ENCODE measurements at regions not wholly inside any gene's neighbourhood (a gene's known extent, or its start where the extent isn't known, plus 50 kb on each side); places are given as distances from the start of the nearest gene placed in this dataset.
"Not testable (repeated sequence)": the region's sequence is repeated elsewhere in the genome, so short reads cannot be mapped to it uniquely, and the experiment has no call there.

DNA sequence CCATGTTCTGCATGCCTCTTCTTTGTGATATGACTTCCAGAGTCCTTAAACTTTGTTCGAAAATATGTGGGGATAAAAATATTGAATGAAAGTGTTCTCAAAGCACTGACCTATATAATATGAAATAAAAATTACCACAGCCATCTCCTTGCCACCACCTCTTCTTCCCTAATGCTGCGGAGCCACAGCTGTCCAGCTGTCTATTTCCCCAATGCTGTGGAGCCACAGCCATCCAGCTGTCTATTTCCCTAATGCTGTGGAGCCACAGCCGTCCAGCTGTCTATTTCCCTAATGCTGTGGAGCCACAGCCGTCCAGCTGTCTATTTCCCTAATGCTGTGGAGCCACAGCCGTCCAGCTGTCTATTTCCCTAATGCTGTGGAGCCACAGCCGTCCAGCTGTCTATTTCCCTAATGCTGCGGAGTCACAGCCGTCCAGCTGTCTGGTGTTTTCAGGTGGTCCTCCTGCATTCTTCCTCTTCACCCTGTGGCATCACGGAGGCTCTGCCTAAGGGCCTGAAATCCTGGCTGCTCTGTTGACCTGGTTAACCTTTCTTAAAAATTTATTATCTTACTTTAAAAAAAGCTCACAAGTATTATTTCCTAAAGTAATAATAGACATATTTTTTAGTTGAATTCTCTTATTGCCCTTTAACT lies 266.1 kb upstream of the MEX3C start:
- no peak for DNase-seq

DNA sequence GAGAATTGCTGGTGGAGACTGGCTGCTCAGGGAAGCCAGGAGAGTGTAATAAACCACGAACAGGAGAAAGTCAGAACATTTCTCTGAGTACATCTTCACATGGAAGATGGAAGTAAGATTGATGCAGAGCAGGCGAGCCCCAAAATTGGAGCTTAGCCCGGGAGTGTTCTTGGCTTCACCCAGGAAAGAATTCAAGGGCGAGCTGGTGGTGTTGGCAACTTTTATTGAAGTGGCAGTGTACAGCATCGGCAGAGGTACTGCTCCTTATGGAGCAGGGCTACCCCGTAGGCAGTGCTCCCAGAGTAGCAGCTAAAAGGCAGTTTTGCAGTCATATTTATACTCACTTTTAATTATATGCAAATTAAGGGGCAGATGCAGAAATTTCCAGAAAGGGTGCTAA lies 281.4 kb upstream of the MEX3C start:
- no peak for DNase-seq

DNA sequence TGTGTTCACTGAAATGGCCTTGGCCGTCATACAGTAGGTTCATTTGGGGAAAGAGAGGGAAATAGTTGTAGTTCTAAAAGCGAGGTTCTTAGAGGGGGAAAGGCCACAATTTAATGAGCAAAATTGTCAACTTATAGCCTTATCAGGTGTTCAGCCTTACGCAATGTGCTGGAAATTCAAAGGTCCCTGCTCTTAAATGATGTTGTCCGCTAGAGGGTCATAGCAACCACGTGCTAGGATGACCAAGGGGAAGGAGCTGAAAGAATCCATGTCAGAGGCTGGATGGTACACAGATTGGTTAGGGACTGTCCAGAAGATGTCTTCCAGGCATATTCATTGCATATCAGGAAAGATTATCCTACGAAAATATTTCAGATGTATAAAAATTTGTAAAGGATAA lies 282.3 kb upstream of the MEX3C start:
- no peak for DNase-seq

DNA sequence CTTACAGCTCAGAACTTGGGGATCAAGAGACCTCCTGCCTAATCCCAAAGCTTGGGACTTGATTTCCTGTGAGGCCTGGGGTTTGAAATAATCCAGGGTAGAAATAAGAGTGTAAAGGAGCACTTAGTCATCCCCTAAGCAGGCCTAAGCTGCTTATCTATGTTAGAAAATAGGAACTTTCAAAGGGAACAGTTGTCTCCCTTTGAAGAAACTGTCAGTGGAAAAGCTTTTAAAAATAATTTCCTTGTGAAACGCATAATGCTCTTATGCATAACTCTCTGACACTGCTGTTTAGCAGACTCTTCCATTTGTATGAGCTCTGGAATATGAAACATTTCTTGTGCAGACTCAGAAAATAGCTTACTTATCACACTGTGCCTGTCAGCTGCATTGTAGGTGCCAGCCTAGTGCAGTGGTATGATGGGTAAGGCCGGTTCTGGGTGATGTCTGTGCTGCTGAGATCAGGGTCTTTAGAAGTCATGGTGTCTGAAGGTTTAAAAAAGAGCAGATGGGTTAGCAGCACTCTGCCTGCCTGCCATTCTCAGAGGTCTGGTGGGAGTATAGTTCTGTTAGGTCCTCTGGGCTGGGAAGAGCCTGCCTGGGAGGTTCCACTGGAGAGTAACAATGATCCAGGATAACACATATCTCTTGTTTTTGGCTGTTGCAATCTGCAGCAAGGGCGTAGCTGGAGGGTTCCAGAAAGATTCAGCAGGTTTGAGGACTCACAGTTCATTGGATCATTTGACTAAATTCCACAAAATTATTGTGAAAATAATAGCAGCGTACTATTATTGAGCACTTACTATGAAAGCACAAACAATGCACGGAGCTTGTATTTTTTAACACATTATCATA lies 283.2 kb upstream of the MEX3C start:
- DNase-seq, result no peak

DNA sequence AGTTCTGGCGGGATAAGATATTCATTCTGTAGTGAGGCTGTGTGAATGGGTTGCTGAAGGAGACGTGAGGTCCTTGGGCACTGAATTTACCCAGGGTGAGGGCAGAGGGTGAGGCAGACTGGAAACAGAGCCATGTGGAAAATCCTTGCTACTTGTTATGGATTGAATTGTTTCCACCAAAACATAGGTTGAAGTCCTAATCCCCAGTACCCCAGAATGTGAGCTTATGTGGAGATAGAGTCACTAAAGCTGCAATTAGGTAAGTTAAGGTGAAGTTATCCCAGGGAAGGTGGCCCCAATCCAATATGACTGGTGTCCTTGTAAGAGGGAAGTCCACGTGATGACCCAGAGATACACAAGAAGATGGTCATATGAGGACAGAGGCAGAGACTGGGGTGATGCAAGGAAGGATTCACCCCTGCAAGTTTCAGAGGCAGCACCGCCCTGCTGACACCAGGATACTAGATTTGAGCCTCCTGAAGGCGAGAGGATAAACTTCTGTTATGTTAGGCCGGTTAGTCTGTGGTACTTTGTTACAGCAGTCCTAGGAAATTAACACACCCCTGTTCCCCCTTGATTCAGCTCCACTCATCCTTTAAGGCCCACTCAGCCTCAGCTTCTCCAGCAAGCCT lies 289.4 kb upstream of the MEX3C start:
- no peak for DNase-seq

DNA sequence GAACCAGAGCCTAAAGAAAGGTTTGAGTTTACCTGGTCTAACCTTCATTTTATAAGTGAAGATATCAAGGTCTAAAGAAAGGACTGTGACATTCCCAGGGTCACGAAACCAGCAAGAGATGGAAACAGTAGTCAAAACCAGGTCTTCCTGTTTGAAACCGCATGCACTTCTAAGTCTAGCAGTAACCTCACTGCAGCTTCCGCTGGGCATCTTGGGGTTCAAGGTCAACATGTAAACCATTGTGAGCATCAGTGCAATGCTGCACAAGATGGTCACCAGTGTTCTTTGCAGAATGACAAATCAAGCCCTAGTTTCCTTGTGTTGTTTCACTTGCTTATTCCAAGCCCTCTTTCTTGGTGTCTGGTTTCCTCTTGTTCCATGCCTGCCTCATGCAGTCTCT lies 292.9 kb upstream of the MEX3C start:
- no peak for DNase-seq

DNA sequence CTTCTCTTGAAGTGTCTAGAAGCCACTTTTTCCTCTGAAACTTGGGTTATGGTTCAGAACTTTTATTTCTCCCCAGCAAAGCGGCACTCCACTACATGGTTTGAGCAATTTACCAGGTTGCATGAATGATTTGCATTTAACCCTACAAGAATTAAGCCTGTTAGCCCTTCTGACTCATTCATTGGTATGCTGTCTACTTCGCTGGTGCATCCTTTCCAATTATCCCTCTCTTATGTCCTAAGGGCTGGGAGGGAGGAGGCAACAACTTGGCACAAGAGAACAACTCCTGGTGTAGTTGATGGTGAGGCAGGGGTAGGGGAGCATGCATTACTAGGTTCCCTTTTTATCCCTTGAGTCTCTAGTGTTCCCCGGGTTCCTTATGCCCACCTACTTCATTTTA lies 293.4 kb upstream of the MEX3C start:
- DNase-seq, result no peak

DNA sequence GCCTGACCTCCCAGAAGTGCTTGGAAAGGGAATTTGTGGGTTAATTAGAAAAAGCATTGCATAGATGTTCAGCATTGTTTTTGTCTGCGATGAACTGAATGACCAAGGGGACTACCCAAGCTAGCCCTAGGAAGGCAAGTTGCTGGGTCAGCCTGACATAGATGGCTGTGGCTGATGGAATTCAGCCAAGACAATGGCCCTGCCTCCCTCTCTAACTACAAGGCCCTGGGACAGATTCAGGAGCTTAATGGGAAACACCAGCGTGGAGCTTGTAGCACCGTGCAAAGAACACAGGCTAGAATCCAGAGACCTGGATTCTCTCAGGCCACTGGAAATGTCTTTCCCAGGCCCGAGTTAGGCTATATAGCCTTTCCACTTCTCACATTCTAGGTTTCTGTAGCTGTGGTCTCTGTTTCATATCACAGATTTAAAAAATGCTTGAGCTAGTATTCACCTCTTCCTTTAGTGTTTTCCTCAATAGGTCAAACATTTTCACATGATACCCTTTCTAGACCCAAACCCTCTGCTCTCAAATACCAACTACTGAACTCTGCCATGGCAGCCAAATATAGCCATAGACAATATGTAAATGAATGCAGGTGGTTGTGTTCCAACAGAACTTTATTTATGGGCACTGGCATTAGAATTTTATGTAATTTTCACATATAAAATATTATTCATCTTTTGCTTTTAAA lies 294.3 kb upstream of the MEX3C start:
- no peak for DNase-seq

DNA sequence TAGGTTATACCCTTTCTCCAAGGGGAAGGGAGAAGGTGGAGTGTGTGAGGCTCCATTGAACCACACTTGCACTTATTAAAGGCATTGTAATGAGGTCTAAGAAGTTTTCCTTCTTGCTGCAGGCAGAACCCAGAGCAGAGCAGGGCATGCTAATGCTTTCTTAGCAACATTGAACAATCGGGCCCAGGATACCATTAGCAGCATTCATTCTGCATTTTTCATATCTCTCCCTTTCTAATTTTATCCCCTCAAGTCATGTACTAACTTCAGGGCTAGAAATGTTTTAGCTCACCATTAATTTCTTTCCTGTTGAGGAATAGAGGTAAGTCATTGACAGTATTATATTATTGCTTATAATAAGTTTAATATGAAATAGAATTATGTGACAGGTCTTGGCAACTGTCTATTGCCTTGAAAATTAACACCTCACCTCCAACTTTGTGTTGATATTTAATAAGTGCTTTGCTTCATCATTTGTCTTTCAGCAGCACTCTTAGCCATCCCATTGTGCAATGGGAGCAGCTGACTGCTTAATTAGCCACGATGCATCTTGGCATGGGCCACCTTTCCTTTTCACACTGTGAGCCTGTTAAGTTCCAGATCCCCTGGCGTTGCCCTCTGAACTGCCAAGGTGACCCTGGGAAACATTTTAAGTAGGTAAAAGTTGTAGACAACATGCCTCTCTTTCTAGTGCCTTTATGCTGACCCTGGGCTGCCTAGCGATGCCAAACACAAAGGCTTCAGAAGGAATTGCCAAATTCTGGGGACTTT lies 300.8 kb upstream of the MEX3C start:
- no peak for DNase-seq

DNA sequence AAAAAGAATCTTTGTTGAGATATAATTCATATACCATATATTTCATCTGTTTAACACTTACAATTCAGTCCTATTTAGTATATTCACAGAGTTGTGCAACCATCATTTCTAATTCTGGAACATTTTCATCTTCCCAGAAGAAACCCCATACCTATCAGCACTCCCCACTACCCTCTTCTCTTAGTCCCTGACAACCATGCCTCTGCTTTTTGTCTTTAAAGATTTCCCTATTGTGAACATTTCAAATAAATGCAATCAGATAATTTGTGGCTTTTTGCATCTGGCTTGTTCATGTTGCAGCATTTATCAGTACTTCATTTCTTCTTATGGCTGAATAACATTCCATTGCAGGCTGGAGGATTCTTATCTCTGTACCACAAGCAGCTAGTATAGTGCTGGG lies 305.9 kb upstream of the MEX3C start:
- DNase-seq, result no peak

DNA sequence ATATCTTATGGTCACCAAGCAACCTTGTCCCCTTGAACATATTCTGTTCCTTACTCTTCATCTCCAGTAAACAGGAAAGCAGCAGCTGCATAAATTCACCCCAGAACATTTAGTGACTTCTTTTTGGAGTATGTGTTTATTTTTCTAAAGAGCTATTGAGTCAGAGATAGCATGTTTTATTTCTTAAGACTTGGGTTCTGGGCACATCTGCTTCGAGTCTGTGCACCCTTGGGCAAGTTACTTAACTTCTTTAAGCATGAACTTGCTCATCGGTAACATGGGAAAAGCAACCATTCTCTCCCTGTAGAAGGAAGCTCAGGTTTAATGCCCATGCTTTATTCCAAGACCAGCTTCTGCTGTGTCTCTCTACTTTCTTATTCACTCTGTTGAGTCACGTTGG lies 309.3 kb upstream of the MEX3C start:
- no peak for DNase-seq

DNA sequence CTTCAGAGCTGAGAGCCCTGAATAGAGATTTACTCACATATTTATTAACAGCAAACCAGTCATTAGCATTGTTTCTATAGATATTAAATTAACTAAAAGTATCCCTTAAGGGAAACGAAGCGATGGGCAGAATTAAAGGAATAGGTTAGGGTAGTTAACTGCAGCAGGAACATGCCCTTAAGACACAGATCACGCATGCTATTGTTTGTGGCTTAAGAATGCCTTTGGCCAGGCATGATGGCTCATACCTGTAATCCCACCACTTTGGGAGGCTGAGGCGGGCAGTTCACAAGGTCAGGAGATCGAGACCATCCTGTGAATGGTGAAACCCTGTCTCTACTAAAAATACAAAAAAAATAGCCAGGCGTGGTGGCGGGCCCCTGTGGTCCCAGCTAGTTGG lies 310.9 kb upstream of the MEX3C start:
- not testable (repeated sequence) for DNase-seq

DNA sequence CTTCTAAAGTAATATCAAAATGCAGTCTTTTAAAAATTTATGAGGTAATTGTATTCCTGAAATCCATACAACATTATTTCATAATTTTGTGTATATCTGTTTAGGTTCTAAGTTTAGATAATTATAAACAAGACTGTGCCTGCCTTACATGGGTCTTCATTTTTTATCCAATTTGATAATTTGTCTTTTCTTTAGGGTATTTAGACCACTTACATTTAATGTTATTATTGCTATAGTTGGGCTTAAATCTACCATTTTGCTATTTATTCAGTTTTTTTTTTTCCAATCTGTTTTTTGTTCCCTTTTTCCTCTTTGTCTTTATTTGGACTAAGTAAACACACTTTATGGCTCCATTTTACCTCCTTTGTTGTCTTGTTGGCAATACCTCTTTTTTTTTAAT lies 312.5 kb upstream of the MEX3C start:
- no peak for DNase-seq

DNA sequence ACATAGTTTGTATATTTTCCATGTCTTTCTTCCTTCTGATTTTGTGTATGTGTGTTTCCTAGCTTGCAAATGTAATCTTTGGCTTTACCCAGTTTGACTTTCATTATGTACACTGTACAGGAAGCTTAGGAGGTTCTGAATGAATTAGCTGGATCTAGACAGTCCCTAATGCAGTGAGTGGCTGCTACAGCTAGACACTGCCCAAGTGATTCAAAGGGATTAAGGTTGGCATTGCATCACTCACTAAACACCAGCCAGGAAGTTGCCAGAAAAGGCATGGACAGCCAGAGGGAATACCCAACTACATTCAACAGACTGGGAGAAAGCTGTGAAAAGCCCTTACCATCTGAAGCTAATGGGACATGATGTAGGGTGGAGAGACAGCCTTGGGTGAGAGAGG lies 316.0 kb upstream of the MEX3C start:
- DNase-seq, result no peak

DNA sequence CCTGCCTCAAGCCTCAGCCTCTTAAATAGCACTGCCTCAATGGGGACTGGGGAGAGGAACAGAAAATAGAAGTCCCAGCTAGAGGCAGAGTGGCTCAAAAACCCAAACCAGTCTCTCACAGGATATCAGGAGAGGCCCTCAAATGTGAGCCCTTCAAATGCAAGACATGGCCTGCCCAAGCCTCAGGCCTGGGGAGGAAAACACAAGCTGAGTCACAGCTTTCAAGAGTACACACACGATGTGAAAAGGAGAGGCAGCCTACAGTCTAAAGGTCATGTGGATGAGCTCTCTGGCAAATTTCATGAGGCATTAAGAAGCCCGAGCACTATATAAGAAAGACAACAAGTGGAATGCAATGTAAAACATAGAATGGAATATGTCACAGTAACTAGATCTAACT lies 316.6 kb upstream of the MEX3C start:
- DNase-seq, result no peak

DNA sequence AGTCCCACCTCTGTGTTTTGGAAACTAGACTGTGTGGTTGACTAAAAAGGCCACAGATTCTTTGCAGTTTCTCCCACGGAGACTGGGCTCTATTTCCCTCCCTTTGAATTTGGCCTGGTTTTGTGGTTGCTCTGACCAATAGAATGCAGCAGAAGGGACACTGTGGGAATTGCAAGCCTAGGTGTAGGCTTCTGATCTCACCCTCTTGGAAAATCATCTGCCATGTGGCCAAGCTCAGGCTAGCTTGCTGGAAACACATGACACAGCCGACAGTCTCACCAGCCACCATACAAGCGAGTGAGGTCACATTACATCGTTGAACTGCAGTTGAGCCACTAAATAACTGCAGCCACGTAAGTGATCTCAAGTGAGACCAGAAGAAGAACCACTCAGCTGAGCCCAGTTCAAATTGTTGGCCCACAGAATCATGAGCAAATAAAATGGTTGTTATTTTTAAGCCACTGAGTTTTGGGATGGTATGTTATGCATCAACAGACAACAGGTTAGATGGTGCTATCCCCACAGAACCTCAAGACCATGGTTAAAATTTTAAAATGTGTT lies 319.1 kb upstream of the MEX3C start:
- DNase-seq, result no peak

DNA sequence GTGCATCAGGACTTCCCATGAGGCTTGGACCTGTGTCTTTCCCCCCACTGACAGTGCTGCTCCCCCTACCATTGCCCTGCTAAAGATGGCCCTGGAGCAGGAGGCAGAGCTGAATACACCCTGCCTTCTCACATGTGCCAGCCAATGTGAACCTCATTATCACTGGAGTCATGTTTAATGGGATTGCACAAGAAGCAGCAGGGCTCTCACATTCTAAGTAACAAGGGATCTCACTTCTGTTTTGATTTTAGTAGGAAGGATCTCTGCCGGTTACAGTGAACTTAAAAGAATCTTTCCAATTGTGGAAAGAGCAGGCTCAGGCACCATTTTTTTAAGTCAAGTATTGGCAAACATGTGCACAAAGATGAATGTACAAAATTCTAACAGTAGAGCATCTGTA lies 322.1 kb upstream of the MEX3C start:
- DNase-seq, result no peak

DNA sequence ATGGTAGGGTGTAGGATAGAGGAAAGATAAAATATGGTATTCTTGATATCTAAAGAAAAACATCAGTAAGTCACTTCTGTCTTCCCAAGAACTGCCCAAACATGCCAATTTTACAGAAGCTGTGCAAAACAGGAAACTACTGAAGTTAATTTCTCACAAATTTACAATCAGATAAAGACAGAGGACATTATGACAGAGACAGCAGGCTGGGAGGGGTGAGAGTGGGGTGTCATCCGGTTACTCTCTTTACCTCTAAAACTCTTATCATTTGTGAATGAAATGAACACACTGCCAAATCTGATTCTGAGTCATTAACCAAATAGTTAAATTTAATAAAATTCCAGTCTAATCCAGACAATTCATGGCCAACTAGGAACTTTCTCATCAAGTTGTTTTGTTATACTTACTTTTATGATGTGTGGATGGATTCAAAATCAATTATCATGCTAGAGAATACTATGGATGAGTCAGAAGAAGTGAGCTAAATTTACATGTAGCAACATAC lies 323.2 kb upstream of the MEX3C start:
- no peak for DNase-seq

DNA sequence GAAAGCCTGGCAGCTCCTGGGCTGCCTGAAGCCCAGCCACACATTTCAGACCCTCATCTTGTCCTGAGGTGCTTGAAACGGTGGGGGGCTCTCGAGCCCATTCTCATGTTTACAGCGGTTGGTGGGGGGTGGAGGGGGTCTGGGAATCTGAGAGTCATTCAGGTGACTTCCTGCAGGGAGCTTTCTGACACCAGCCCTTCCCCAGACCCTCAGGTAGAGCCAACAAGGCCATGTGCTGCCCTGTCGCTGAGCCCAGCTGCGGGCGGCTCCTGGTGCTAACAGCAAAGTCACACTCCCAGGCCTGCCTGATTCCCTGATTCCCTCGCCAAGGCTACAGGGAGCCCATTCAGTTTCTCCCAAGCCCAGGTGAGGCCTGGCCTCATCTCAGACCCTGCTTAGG lies 324.9 kb upstream of the MEX3C start:
- no peak for DNase-seq

DNA sequence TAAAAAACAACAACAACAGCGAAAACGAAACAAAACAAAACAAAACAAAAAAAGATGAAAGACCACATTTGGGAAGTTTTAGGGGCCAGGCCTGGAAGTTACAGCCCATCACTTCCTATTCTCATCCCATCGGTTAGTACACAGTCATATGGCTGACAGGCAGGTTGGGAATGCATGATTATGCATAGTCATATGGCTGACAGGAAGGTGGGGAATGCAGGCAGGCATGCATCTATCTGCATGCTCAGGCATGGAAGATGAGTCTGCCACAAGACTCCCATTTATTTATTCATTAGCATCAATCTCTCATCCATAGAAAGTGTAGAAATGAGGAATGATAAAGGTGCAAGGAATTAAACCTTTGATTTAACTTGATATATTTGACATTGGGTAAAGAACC lies 325.3 kb upstream of the MEX3C start:
- DNase-seq, result no peak

DNA sequence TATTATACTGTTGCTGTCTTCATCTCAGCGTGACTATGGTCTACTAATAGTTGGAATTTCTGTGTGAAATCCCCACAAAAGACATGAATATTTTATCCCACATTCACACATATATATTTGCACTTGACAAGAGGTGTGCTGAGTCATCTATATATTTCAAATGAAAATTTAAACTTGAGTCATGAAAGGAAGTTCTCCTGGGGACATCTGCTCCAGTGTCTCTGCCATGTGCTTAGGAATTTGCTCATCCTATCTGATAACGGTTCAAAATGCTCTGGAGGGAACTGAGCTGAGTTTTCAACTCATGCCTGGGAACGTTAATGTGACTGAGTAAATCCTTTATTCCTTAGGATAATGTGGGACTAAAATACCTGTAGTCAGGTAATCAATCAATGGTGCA lies 326.2 kb upstream of the MEX3C start:
- no peak for DNase-seq
